GM06990 (cell line): ENCODE measurements at regions not wholly inside any gene's neighbourhood (a gene's known extent, or its start where the extent isn't known, plus 50 kb on each side); places are given as distances from the start of the nearest gene placed in this dataset.

Experiments used
- DNase-seq: peaks from one replicate; pipeline ENCODE4 v3.0.0-alpha.2; 2011; ENCODE audit not compliant: insufficient read length; ENCODE audit errors: extremely low read depth
- H3K27me3 ChIP-seq: replicated peaks from 2 replicates; pipeline ENCODE4 v1.6.0; 2011; ENCODE audit warnings: low read length; ENCODE audit not compliant: control insufficient read depth, insufficient read depth
- H3K36me3 ChIP-seq: 2 replicates; pipeline ENCODE4 v1.5.1; 2011; ENCODE audit warnings: low read length; ENCODE audit not compliant: control insufficient read depth, insufficient read depth
- H3K4me3 ChIP-seq: replicated peaks from 2 replicates; pipeline ENCODE4 v1.5.1; 2011; ENCODE audit warnings: low read depth, mild to moderate bottlenecking, control low read depth, low read length
- CTCF ChIP-seq: IDR thresholded peaks from 2 replicates; pipeline ENCODE4 v1.5.1; 2011; ENCODE audit warnings: low read length, control low read depth, mild to moderate bottlenecking, inconsistent platforms; ENCODE audit not compliant: insufficient read depth, poor library complexity, severe bottlenecking

GRCh38 chr6:56838016-56838555 lies 116.8 kb upstream of the BEND6 start:
- no peak for DNase-seq
- TF ChIP-seq CTCF, result no peak
- no peak overlapping the region for H3K4me3 ChIP-seq
- no peaks in the 10 kb centered on the region for H3K36me3 ChIP-seq
- H3K27me3 ChIP-seq, result no peaks in the 10 kb centered on the region

GRCh38 chr6:56837322-56837894 lies 117.5 kb upstream of the BEND6 start:
- Histone ChIP-seq H3K27me3 (no peaks in the 10 kb centered on the region), H3K36me3 (no peaks in the 10 kb centered on the region), H3K4me3 (no peak overlapping the region)
- no peak for TF ChIP-seq CTCF
- no peak for DNase-seq

DNA sequence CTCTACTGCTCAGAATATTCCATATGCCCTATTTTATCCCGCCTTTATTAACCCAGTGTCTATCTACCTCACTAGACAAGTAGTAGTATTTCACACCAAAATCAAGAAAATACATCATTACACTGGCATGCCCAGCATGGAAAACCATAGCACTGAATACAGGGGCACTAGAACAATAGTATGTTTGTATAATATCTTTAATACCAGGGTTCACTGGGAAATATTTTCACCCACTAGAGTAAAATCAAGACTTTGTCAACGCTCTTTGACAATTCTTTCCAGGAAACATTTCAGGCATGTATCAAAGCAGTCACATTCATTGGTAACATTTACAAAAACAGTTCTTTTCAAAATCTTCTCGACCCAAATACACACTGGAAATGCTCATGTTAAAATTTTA lies 119.3 kb upstream of the BEND6 start:
- DNase-seq, result no peak
- H3K27me3 ChIP-seq, result no peaks in the 10 kb centered on the region
- no peaks in the 10 kb centered on the region for H3K36me3 ChIP-seq
- no peak for TF ChIP-seq CTCF
- no peak overlapping the region for H3K4me3 ChIP-seq

DNA sequence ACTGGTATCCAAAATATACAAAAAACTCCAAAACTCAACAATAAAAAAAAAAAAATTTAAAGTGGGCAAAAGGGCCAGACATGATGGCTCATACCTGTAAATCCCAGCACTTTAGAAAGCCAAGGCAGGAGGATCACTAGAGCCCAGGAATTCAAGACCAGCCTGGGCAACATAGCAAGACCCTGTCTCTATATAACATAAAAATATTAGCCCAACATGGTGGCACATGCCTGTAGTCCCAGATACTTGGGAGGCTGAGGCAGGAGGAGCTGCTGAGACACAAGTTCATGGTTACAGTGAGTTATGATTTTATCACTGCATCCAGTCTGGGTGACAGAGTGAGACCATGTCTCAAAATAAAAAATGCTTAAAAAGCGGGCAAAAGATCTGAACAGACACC lies 121.0 kb upstream of the BEND6 start:
- Histone ChIP-seq H3K4me3 (no peak overlapping the region), H3K27me3 (no peaks in the 10 kb centered on the region)
- DNase-seq, result no peak

DNA sequence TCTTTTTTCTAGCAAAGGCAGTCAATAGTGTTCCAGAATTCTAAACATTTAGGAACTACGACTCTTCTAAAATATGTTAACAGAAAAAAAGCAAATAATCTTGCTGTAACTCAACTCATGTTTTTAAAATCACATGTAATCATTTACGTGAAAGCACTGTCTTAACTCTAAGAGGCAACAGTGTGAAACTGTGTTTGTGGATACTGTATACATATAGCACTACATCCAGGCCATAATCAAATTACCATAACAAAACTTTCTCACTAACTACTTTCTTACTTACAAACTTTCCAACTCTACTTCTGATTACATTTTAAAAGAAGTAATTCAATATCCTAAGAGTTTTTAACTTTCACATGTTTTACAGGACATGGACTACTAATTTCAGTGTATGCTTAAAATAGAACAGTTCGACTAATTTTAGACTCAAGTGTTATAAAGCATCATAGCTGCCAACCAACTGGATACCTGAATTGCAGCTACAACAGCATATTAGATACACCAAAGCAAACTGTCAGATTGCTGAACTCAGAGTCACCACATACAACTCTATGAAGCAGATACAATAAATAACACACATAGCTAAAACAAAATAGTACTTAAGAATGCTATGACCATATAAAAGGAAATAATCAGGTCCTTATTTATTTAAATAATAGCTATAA lies 121.6 kb upstream of the BEND6 start:
- no peak for TF ChIP-seq CTCF
- H3K36me3 ChIP-seq, result no peaks in the 10 kb centered on the region
- no peak for DNase-seq
- no peaks in the 10 kb centered on the region for H3K27me3 ChIP-seq
- no peak overlapping the region for H3K4me3 ChIP-seq

More for the DNA sequence above, 121.0 kb upstream of the BEND6 start:
- no peak for TF ChIP-seq CTCF
- H3K36me3 ChIP-seq, result no peaks in the 10 kb centered on the region
